OCI-LY1 (cell line): ENCODE measurements at regions not wholly inside any gene's neighbourhood (a gene's known extent, or its start where the extent isn't known, plus 50 kb on each side); places are given as distances from the start of the nearest gene placed in this dataset.

Source experiments
- H2AFZ ChIP-seq: fragments of 200-600 bp; sonication (generic), shearing (Covaris generic); 2 replicates; pipeline ENCODE4 v1.6.0; 2014; ENCODE audit warnings: antibody characterized with exemption, mild to moderate bottlenecking, low read length
- H3F3A ChIP-seq: fragments of 200-600 bp; sonication (generic), shearing (Covaris generic); 2 replicates; pipeline ENCODE4 v1.6.0; 2014; ENCODE audit warnings: mild to moderate bottlenecking, antibody characterized with exemption, low read length, moderate library complexity; ENCODE audit not compliant: insufficient read depth
- H3K27ac ChIP-seq: fragments of 200-600 bp; sonication (generic); 2 replicates; pipeline ENCODE4 v1.5.1; 2014; ENCODE audit warnings: low read length, mixed run types, mild to moderate bottlenecking, low read depth; ENCODE audit not compliant: poor library complexity, severe bottlenecking
- H3K27me3 ChIP-seq: fragments of 200-600 bp; sonication (generic); 2 replicates; pipeline ENCODE4 v1.6.0; 2014; ENCODE audit warnings: antibody characterized with exemption, mild to moderate bottlenecking, low read length, moderate library complexity; ENCODE audit not compliant: insufficient read depth
- H3K36me3 ChIP-seq: fragments of 200-600 bp; sonication (generic); 2 replicates; pipeline ENCODE4 v1.6.1; 2014; ENCODE audit warnings: mild to moderate bottlenecking, antibody characterized with exemption, low read length, moderate library complexity, mixed read lengths; ENCODE audit not compliant: insufficient read depth
- H3K4me1 ChIP-seq: fragments of 200-600 bp; sonication (generic); 2 replicates; pipeline ENCODE4 v1.5.1; 2014; ENCODE audit warnings: mild to moderate bottlenecking, low read length, moderate library complexity; ENCODE audit not compliant: insufficient read depth, severe bottlenecking
- H3K4me2 ChIP-seq: fragments of 200-600 bp; sonication (generic), shearing (Covaris generic); 2 replicates; pipeline ENCODE4 v1.6.1; 2014; ENCODE audit warnings: low read length
- H3K4me3 ChIP-seq: fragments of 200-600 bp; sonication (generic); 2 replicates; pipeline ENCODE4 v1.5.1; 2014; ENCODE audit warnings: low read length, low read depth, mild to moderate bottlenecking, mixed read lengths; ENCODE audit not compliant: poor library complexity, severe bottlenecking
- H3K79me2 ChIP-seq: fragments of 200-600 bp; shearing (Covaris generic); 2 replicates; pipeline ENCODE4 v1.6.1; 2016; ENCODE audit warnings: mixed run types, low read length, mixed read lengths; ENCODE audit not compliant: insufficient read depth
- H3K9ac ChIP-seq: fragments of 200-600 bp; sonication (generic), shearing (Covaris generic); 2 replicates; pipeline ENCODE4 v1.6.1; 2014; ENCODE audit warnings: mild to moderate bottlenecking, low read length, mixed read lengths
- H3K9me2 ChIP-seq: fragments of 200-600 bp; sonication (generic), shearing (Covaris generic); 2 replicates; pipeline ENCODE4 v1.6.1; 2014; ENCODE audit warnings: low read depth, mild to moderate bottlenecking, low read length, mixed read lengths
- H3K9me3 ChIP-seq: fragments of 200-600 bp; shearing (Covaris generic); 2 replicates; pipeline ENCODE4 v1.6.1; 2014; ENCODE audit warnings: low read length, mixed read lengths
- H4K20me1 ChIP-seq: fragments of 200-600 bp; sonication (generic), shearing (Covaris generic); 2 replicates; pipeline ENCODE4 v1.6.0; 2016; ENCODE audit warnings: mild to moderate bottlenecking, low read length; ENCODE audit not compliant: insufficient read depth
- EZH2 ChIP-seq: fragments of 200-600 bp; sonication (generic), shearing (Covaris generic); IDR thresholded peaks from 2 replicates; pipeline ENCODE4 v1.8.0; 2017; ENCODE audit warnings: borderline replicate concordance, mixed run types, mild to moderate bottlenecking, antibody characterized with exemption, low read length, moderate library complexity, mixed read lengths
- TF ChIP-seq, protein P1 (sequence below): fragments of 200-600 bp; sonication (generic), shearing (Covaris generic); IDR thresholded peaks from 2 replicates; pipeline ENCODE4 v1.5.1; 2017; ENCODE audit warnings: mild to moderate bottlenecking, antibody characterized with exemption, low read length, moderate library complexity, mixed read lengths

- no peaks in the 10 kb centered on the region for H3K9me3 ChIP-seq
- no peaks in the 10 kb centered on the region for H3K9me2 ChIP-seq
- no peak for TF ChIP-seq EZH2
- TF ChIP-seq, protein P1, sequence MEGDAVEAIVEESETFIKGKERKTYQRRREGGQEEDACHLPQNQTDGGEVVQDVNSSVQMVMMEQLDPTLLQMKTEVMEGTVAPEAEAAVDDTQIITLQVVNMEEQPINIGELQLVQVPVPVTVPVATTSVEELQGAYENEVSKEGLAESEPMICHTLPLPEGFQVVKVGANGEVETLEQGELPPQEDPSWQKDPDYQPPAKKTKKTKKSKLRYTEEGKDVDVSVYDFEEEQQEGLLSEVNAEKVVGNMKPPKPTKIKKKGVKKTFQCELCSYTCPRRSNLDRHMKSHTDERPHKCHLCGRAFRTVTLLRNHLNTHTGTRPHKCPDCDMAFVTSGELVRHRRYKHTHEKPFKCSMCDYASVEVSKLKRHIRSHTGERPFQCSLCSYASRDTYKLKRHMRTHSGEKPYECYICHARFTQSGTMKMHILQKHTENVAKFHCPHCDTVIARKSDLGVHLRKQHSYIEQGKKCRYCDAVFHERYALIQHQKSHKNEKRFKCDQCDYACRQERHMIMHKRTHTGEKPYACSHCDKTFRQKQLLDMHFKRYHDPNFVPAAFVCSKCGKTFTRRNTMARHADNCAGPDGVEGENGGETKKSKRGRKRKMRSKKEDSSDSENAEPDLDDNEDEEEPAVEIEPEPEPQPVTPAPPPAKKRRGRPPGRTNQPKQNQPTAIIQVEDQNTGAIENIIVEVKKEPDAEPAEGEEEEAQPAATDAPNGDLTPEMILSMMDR: no peak
- H3K4me1 ChIP-seq: no peaks in the 10 kb centered on the region
- no peak overlapping the region for H2AFZ ChIP-seq
- H3K27me3 ChIP-seq: no peaks in the 10 kb centered on the region
- H4K20me1 ChIP-seq: no peaks in the 10 kb centered on the region
- no peak overlapping the region for H3K4me2 ChIP-seq
- H3F3A ChIP-seq: no peaks in the 10 kb centered on the region
- no peak overlapping the region for H3K27ac ChIP-seq
- no peak overlapping the region for H3K4me3 ChIP-seq
- H3K9ac ChIP-seq: no peak overlapping the region
- H3K36me3 ChIP-seq: no peaks in the 10 kb centered on the region
- no peaks in the 10 kb centered on the region for H3K79me2 ChIP-seq
Observed at GRCh38 chr1:191541758-191542157, 616.5 kb upstream of the RGS18 start.

DNA sequence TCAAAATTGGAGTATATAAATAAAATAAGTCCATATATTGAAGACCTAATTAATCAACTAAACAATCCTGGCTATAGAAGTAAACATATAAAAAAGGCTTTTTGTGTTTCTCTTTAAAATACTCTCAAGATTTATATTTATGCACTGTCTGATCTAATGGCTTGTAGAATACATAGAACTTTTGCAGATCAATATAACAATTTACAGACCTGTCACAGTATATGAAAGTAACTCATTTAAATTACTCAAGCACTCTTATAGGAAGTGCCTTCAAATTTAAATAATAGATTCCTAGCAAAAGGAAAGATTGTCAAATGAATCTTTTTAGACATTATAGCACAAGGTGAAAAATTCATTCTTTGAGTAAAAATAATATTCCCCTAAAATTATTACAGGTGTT, 615.8 kb upstream of the RGS18 start:
- H2AFZ ChIP-seq: no peak overlapping the region

GRCh38 chr1:191546803-191547202, 611.5 kb upstream of the RGS18 start:
- Histone ChIP-seq H3K4me3 (no peak overlapping the region), H3K4me1 (no peaks in the 10 kb centered on the region), H3K9me3 (no peaks in the 10 kb centered on the region), H3F3A (no peaks in the 10 kb centered on the region), H3K79me2 (no peaks in the 10 kb centered on the region), H4K20me1 (no peaks in the 10 kb centered on the region), H3K9me2 (no peaks in the 10 kb centered on the region), H3K4me2 (no peak overlapping the region), H3K36me3 (no peaks in the 10 kb centered on the region), H2AFZ (no peak overlapping the region), H3K27ac (no peak overlapping the region), H3K27me3 (no peaks in the 10 kb centered on the region), H3K9ac (no peak overlapping the region)
- TF ChIP-seq, protein P1: no peak
- TF ChIP-seq EZH2: no peak

More for the DNA sequence above, 615.8 kb upstream of the RGS18 start:
- H3K27me3 ChIP-seq: no peaks in the 10 kb centered on the region
- H3K4me2 ChIP-seq: no peak overlapping the region
- H3K27ac ChIP-seq: no peak overlapping the region
- TF ChIP-seq, protein P1: no peak
- no peak for TF ChIP-seq EZH2
- no peaks in the 10 kb centered on the region for H3K79me2 ChIP-seq
- H3K4me3 ChIP-seq: no peak overlapping the region
- H3K9me2 ChIP-seq: no peaks in the 10 kb centered on the region
- H3K4me1 ChIP-seq: no peaks in the 10 kb centered on the region
- no peaks in the 10 kb centered on the region for H3K9me3 ChIP-seq
- H4K20me1 ChIP-seq: no peaks in the 10 kb centered on the region
- H3K9ac ChIP-seq: no peak overlapping the region
- no peaks in the 10 kb centered on the region for H3K36me3 ChIP-seq
- H3F3A ChIP-seq: no peaks in the 10 kb centered on the region
